HCT116 (cell line): ENCODE measurements at regions not wholly inside any gene's neighbourhood (a gene's known extent, or its start where the extent isn't known, plus 50 kb on each side); places are given as distances from the start of the nearest gene placed in this dataset.

ENCODE experiments used
- ATAC-seq: fragments of 200-7000 bp; cut with Tn5 transposase; 2 replicates; pipeline ENCODE4 v1.9.1; 2020; ENCODE audit warnings: mild to moderate bottlenecking, moderate library complexity
- BruUV-seq: library from RNA; stranded (reverse); fragments of 400-500 nt; replicated peaks from 2 replicates; lab custom pipeline; 2021; lab: Mats Ljungman, UMichigan
- CTCF ChIA-PET: fragments of 300-600 bp; sonication (Branson Sonifier 250); formaldehyde crosslinking; loops from one replicate; lab custom pipeline; 2021; ENCODE audit warnings: antibody characterized with exemption; lab: Charles Lee
- POLR2A ChIA-PET: fragments of 300-600, 350-600 bp; sonication (Branson Sonifier 250); formaldehyde crosslinking; loops from one replicate; lab custom pipeline; 2021; ENCODE audit warnings: antibody characterized with exemption; lab: Charles Lee
- RAD21 ChIA-PET, 2 experiments: fragments of 300-600 bp; sonication (Branson Sonifier 250); formaldehyde crosslinking; loops; one replicate each; lab custom pipeline; 2023; ENCODE audit warnings: low total read pairs in 2 of 2; ENCODE audit not compliant: uncharacterized antibody in 2 of 2, unreplicated experiment in 2 of 2, low non-redundant PET in 1 of 2; lab: Charles Lee
- DNase-seq: peaks from one replicate; pipeline ENCODE4 v3.0.0-alpha.2; 2010; ENCODE audit warnings: low read depth, low spot score
- H2AFZ ChIP-seq: fragments of 200-600 bp; shearing (Covaris generic), sonication (generic); 2 replicates; pipeline ENCODE4 v1.6.1; 2017; ENCODE audit warnings: low read depth, mixed run types, mixed read lengths, antibody characterized with exemption, low read length; ENCODE audit not compliant: poor library complexity, severe bottlenecking
- H3K27ac ChIP-seq: 2 replicates; pipeline ENCODE4 v1.5.1; 2012; ENCODE audit warnings: low read depth, low read length
- H3K27me3 ChIP-seq: fragments of 200-600 bp; sonication (generic); 2 replicates; pipeline ENCODE4 v1.6.1; 2016; ENCODE audit warnings: mixed run types, low read length, mixed read lengths; ENCODE audit not compliant: insufficient read depth
- H3K36me3 ChIP-seq, 2 experiments: fragments of 200-500 bp in 1 of 2; fragments of 200-600 bp in 1 of 2; sonication (Bioruptor generic) in 1 of 2; sonication (generic) in 1 of 2; 2 replicates each; pipeline versions ENCODE4 v1.5.1 to v1.6.1; 2014 to 2016; ENCODE audit warnings: low read length in 2 of 2, inconsistent platforms in 1 of 2, mixed read lengths in 1 of 2, mixed run types in 1 of 2; ENCODE audit not compliant: insufficient read depth in 2 of 2, control insufficient read depth in 1 of 2
- H3K4me1 ChIP-seq, 2 experiments: fragments of 200-600 bp in 1 of 2; sonication (generic) in 1 of 2; 2 replicates each; pipeline versions ENCODE4 v1.5.1 to v1.6.1; 2012 to 2017; ENCODE audit warnings: low read length in 2 of 2, inconsistent platforms in 1 of 2, mild to moderate bottlenecking in 1 of 2, mixed read lengths in 1 of 2, mixed run types in 1 of 2, moderate library complexity in 1 of 2; ENCODE audit not compliant: insufficient read depth in 2 of 2, control insufficient read depth in 1 of 2
- H3K4me2 ChIP-seq: fragments of 200-600 bp; sonication (generic); 2 replicates; pipeline ENCODE4 v1.6.1; 2017; ENCODE audit warnings: mixed run types, low read length, mixed read lengths
- H3K4me3 ChIP-seq, 2 experiments: fragments of 200-600 bp in 1 of 2; sonication (generic) in 1 of 2; replicated peaks in 1 of 2; 2 replicates each; pipeline ENCODE4 v1.5.1; 2011 to 2016; ENCODE audit warnings: low read length in 2 of 2, control low read depth in 1 of 2, low read depth in 1 of 2, mild to moderate bottlenecking in 1 of 2, mixed read lengths in 1 of 2, mixed run types in 1 of 2
- H3K79me2 ChIP-seq: fragments of 200-600 bp; sonication (generic); 2 replicates; pipeline ENCODE4 v1.6.1; 2017; ENCODE audit warnings: mild to moderate bottlenecking, mixed run types, low read length, moderate library complexity, mixed read lengths; ENCODE audit not compliant: insufficient read depth
- H3K9ac ChIP-seq: fragments of 200-600 bp; sonication (generic); 2 replicates; pipeline ENCODE4 v1.6.1; 2016; ENCODE audit warnings: low read length, mixed read lengths
- H3K9me2 ChIP-seq: fragments of 200-600 bp; sonication (generic), shearing (Covaris generic); 2 replicates; pipeline ENCODE4 v1.6.1; 2017; ENCODE audit warnings: mixed run types, mild to moderate bottlenecking, moderate library complexity; ENCODE audit not compliant: insufficient read depth
- H3K9me3 ChIP-seq, 2 experiments: fragments of 200-500 bp in 1 of 2; fragments of 200-600 bp in 1 of 2; sonication (Bioruptor generic) in 1 of 2; sonication (generic) in 1 of 2; 2 replicates each; pipeline ENCODE4 v1.6.1; 2014 to 2017; ENCODE audit warnings: low read length in 2 of 2, mixed read lengths in 2 of 2, inconsistent platforms in 1 of 2, low read depth in 1 of 2, mild to moderate bottlenecking in 1 of 2, mixed run types in 1 of 2, moderate library complexity in 1 of 2; ENCODE audit not compliant: control insufficient read depth in 1 of 2, insufficient read depth in 1 of 2
- H4K20me1 ChIP-seq: fragments of 200-600 bp; sonication (generic), shearing (Covaris generic); 2 replicates; pipeline ENCODE4 v1.6.1; 2017; ENCODE audit warnings: mixed run types, mild to moderate bottlenecking, moderate library complexity; ENCODE audit not compliant: insufficient read depth
- CBX3 ChIP-seq: IDR thresholded peaks from 2 replicates; pipeline ENCODE4 v1.6.1; 2012; ENCODE audit warnings: low read depth
- CEBPB ChIP-seq: IDR thresholded peaks from 2 replicates; pipeline ENCODE4 v1.6.1; 2012; ENCODE audit warnings: low read depth
- CTCF ChIP-seq, 3 experiments: fragments of 200-600 bp in 1 of 3; sonication (generic) in 1 of 3; IDR thresholded peaks in 2 of 3; conservative IDR thresholded peaks in 1 of 3; 2 replicates each; pipeline ENCODE4 v1.5.1; 2012 to 2017; ENCODE audit warnings: low read depth in 2 of 3, low read length in 2 of 3, antibody characterized with exemption in 1 of 3, borderline replicate concordance in 1 of 3, control low read depth in 1 of 3, mild to moderate bottlenecking in 1 of 3, mixed read lengths in 1 of 3, mixed run types in 1 of 3, moderate library complexity in 1 of 3; ENCODE audit not compliant: insufficient read depth in 1 of 3
- ELF1 ChIP-seq: IDR thresholded peaks from 2 replicates; pipeline ENCODE4 v1.6.1; 2012; ENCODE audit warnings: low read depth, borderline replicate concordance
- EZH2 ChIP-seq: fragments of 200-600 bp; sonication (generic); IDR thresholded peaks from 2 replicates; pipeline ENCODE4 v1.6.1; 2017; ENCODE audit warnings: antibody characterized with exemption, mixed run types
- JUND ChIP-seq: IDR thresholded peaks from 2 replicates; pipeline ENCODE4 v1.6.1; 2012
- MAX ChIP-seq: IDR thresholded peaks from 2 replicates; pipeline ENCODE4 v1.6.1; 2012
- POLR2AphosphoS5 ChIP-seq: IDR thresholded peaks from 2 replicates; pipeline ENCODE4 v1.6.1; 2011; ENCODE audit warnings: mild to moderate bottlenecking, low read depth, low read length, moderate library complexity
- REST ChIP-seq: IDR thresholded peaks from 2 replicates; pipeline ENCODE4 v1.6.1; 2012; ENCODE audit warnings: low read depth
- SP1 ChIP-seq: IDR thresholded peaks from 2 replicates; pipeline ENCODE4 v1.6.1; 2012; ENCODE audit warnings: low read depth
- YY1 ChIP-seq: IDR thresholded peaks from 2 replicates; pipeline ENCODE4 v1.6.1; 2011; ENCODE audit warnings: low read length, low read depth, moderate library complexity, mild to moderate bottlenecking; ENCODE audit not compliant: insufficient replicate concordance; ENCODE audit errors: extremely low read depth
- ZNF274 ChIP-seq: fragments of 200-500 bp; sonication (Bioruptor generic); IDR thresholded peaks from 2 replicates; pipeline ENCODE4 v1.6.1; 2014; ENCODE audit warnings: mild to moderate bottlenecking, low read depth, low read length, inconsistent platforms
- intact Hi-C: fragments of 100-400 bp; cut with micrococcal nuclease; formaldehyde crosslinking; loops from 2 replicates; pipeline ENCODE4 v1.10.0; 2022
- TF ChIP-seq, protein P1 (sequence below): IDR thresholded peaks from 2 replicates; pipeline ENCODE4 v1.6.1; 2011; ENCODE audit warnings: mild to moderate bottlenecking, low read length, moderate library complexity; ENCODE audit not compliant: insufficient replicate concordance; ENCODE audit errors: extremely low read depth

DNA sequence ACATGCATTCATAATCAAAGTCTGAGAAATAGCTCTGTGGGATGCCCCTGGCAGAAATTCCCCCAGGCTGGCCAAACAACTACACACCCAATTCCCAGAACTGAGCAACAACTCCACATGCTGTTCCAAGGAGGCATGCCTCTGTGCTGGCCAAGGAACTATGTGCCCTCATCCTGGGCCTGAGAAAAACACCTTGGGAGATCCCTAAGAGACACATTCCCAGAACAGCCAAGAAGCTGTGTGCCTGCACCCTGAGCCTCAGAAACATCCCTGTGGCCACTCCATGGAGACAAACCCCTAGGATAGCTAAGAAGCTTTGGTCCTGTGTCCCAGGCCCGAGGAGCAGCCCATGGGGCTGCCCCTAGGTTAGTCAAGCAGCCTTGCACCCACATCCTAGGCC, 92.3 kb upstream of the MME start:
- CTCF ChIA-PET, result no interaction called here
- H3K27me3 ChIP-seq, result no peaks in the 10 kb centered on the region
- no peak for TF ChIP-seq JUND
- no peak for TF ChIP-seq CBX3
- no peak for TF ChIP-seq EZH2
- no peak for TF ChIP-seq ZNF274
- no peak for TF ChIP-seq SP1
- no peak for TF ChIP-seq CEBPB
- TF ChIP-seq REST, result no peak
- no peak for TF ChIP-seq YY1
- no peak for TF ChIP-seq MAX
- no peak for TF ChIP-seq ELF1
- TF ChIP-seq CTCF (IDR thresholded peaks at IDR 0.05 in 2 of 3, conservative IDR thresholded peaks at IDR 0.05 in 1 of 3; ENCODE audit: borderline replicate concordance in 1 of 3, insufficient read depth in 1 of 3, low read depth in 2 of 3, low read length in 2 of 3), result no peak
- TF ChIP-seq POLR2AphosphoS5, result no peak
- TF ChIP-seq, protein P1, sequence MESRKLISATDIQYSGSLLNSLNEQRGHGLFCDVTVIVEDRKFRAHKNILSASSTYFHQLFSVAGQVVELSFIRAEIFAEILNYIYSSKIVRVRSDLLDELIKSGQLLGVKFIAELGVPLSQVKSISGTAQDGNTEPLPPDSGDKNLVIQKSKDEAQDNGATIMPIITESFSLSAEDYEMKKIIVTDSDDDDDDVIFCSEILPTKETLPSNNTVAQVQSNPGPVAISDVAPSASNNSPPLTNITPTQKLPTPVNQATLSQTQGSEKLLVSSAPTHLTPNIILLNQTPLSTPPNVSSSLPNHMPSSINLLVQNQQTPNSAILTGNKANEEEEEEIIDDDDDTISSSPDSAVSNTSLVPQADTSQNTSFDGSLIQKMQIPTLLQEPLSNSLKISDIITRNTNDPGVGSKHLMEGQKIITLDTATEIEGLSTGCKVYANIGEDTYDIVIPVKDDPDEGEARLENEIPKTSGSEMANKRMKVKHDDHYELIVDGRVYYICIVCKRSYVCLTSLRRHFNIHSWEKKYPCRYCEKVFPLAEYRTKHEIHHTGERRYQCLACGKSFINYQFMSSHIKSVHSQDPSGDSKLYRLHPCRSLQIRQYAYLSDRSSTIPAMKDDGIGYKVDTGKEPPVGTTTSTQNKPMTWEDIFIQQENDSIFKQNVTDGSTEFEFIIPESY, result no peak
- TF ChIP-seq, all 23 proteins: peak for 0
- DNase-seq, result no peak
- ChIA-PET RAD21 (no interaction called here), POLR2A (no interaction called here)
- H4K20me1 ChIP-seq, result no peaks in the 10 kb centered on the region
- no peak for ATAC-seq
- no peaks in the 10 kb centered on the region for H3K79me2 ChIP-seq
- no peaks in the 10 kb centered on the region for H3K9me3 ChIP-seq
- intact Hi-C loops, result no loop called here
- no peak overlapping the region for H2AFZ ChIP-seq
- H3K9me2 ChIP-seq, result no peaks in the 10 kb centered on the region
- H3K4me1 ChIP-seq, result no peaks in the 10 kb centered on the region
- no peaks in the 10 kb centered on the region for H3K36me3 ChIP-seq
- H3K9ac ChIP-seq, result no peak overlapping the region
- H3K4me2 ChIP-seq, result no peak overlapping the region
- H3K27ac ChIP-seq, result no peak overlapping the region
- BruUV-seq, result no TSS peak
- no peak overlapping the region for H3K4me3 ChIP-seq
